Keratinocyte (primary cell): ENCODE measurements at regions not wholly inside any gene's neighbourhood (a gene's known extent, or its start where the extent isn't known, plus 50 kb on each side); places are given as distances from the start of the nearest gene placed in this dataset.

Experiments used
- CTCF ChIP-seq, 3 experiments: IDR thresholded peaks in 1 of 3; conservative IDR thresholded peaks in 1 of 3; optimal IDR thresholded peaks in 1 of 3; 2 replicates in 2 of 3; 3 replicates in 1 of 3; pipeline versions ENCODE3 to v1.5.1; 2011; ENCODE audit warnings: low read length in 3 of 3, mild to moderate bottlenecking in 3 of 3, moderate library complexity in 2 of 3, control low read depth in 1 of 3, inconsistent platforms in 1 of 3; ENCODE audit not compliant: insufficient read depth in 2 of 3; ENCODE audit errors: extremely low read depth in 1 of 3
- EZH2 ChIP-seq: IDR thresholded peaks from one replicate; pipeline ENCODE4 v1.6.1; 2012; ENCODE audit warnings: inconsistent platforms, mild to moderate bottlenecking, low read length, moderate library complexity

- TF ChIP-seq CTCF (optimal IDR thresholded peaks at IDR 0.05 in 1 of 3, IDR thresholded peaks at IDR 0.05 in 1 of 3, conservative IDR thresholded peaks at IDR 0.05 in 1 of 3; ENCODE audit: extremely low read depth in 1 of 3, insufficient read depth in 2 of 3, low read length in 3 of 3) (no peak), EZH2 (no peak)
These were observed 191.0 kb downstream of the KATNAL1 start for GRCh38 chr13:30116379-30116778.
